CD14-positive monocyte (primary cell): ENCODE measurements at regions not wholly inside any gene's neighbourhood (a gene's known extent, or its start where the extent isn't known, plus 50 kb on each side); places are given as distances from the start of the nearest gene placed in this dataset.
"Not testable (repeated sequence)": the region's sequence is repeated elsewhere in the genome, so short reads cannot be mapped to it uniquely, and the experiment has no call there.

ENCODE experiments used
- DNase-seq, 3 donors: peaks; one replicate each; pipeline ENCODE4 v3.0.0-alpha.2; 2011 to 2022
- H2AFZ ChIP-seq: 2 replicates; pipeline ENCODE4 v1.6.0; 2012; ENCODE audit warnings: mild to moderate bottlenecking, low read depth, low read length, inconsistent platforms; ENCODE audit not compliant: insufficient read depth, poor library complexity, severe bottlenecking
- H3K27ac ChIP-seq, 2 donors: 1 replicate in 1 of 2; 2 replicates in 1 of 2; pipeline ENCODE4 v1.5.1; 2012 to 2013; ENCODE audit warnings: low read length in 2 of 2, control low read depth in 1 of 2, inconsistent platforms in 1 of 2, low read depth in 1 of 2, mild to moderate bottlenecking in 1 of 2
- H3K27me3 ChIP-seq, 2 donors: one replicate each; pipeline versions ENCODE4 v1.6.0 to v1.6.1; 2011 to 2013; ENCODE audit warnings: low read length in 2 of 2; ENCODE audit not compliant: control insufficient read depth in 2 of 2, insufficient read depth in 2 of 2
- H3K36me3 ChIP-seq, 2 donors: replicated peaks in 1 of 2; 1 replicate in 1 of 2; 2 replicates in 1 of 2; pipeline versions ENCODE4 v1.5.1 to v1.6.1; 2012 to 2013; ENCODE audit warnings: low read length in 2 of 2, control low read depth in 1 of 2, inconsistent platforms in 1 of 2, mild to moderate bottlenecking in 1 of 2; ENCODE audit not compliant: insufficient read depth in 2 of 2, control insufficient read depth in 1 of 2
- H3K4me1 ChIP-seq, 2 donors: 1 replicate in 1 of 2; 2 replicates in 1 of 2; pipeline versions ENCODE4 v1.5.1 to v1.6.1; 2012 to 2013; ENCODE audit warnings: low read length in 2 of 2, control low read depth in 1 of 2, inconsistent platforms in 1 of 2, mild to moderate bottlenecking in 1 of 2, moderate library complexity in 1 of 2; ENCODE audit not compliant: insufficient read depth in 2 of 2, control insufficient read depth in 1 of 2
- H3K4me2 ChIP-seq: replicated peaks from 2 replicates; pipeline ENCODE3; 2012; ENCODE audit warnings: low read length, moderate library complexity, mild to moderate bottlenecking; ENCODE audit not compliant: poor library complexity, severe bottlenecking; ENCODE audit errors: extremely low read depth
- H3K4me3 ChIP-seq, 3 experiments: fragments of 200-600 bp in 1 of 3; sonication (generic) in 1 of 3; replicated peaks in 1 of 3; 1 replicate in 2 of 3; 2 replicates in 1 of 3; pipeline ENCODE4 v1.5.1; 2011 to 2013; ENCODE audit warnings: low read length in 3 of 3, mild to moderate bottlenecking in 3 of 3, control low read depth in 2 of 3, low read depth in 2 of 3, inconsistent platforms in 1 of 3, moderate library complexity in 1 of 3
- H3K79me2 ChIP-seq: 2 replicates; pipeline ENCODE4 v1.6.0; 2012; ENCODE audit warnings: mild to moderate bottlenecking, control low read depth, inconsistent platforms, low read length, moderate library complexity; ENCODE audit not compliant: insufficient read depth
- H3K9ac ChIP-seq: 2 replicates; pipeline ENCODE4 v1.6.0; 2017; ENCODE audit warnings: low read length, mild to moderate bottlenecking; ENCODE audit not compliant: insufficient read depth, poor library complexity, severe bottlenecking
- H3K9me3 ChIP-seq, 2 donors: replicated peaks in 1 of 2; 1 replicate in 1 of 2; 2 replicates in 1 of 2; pipeline versions ENCODE4 v1.5.1 to v1.6.1; 2012 to 2013; ENCODE audit warnings: low read length in 2 of 2, control low read depth in 1 of 2; ENCODE audit not compliant: control insufficient read depth in 1 of 2, insufficient read depth in 1 of 2
- H4K20me1 ChIP-seq: 2 replicates; pipeline ENCODE4 v1.6.0; 2012; ENCODE audit warnings: mild to moderate bottlenecking, low read length, control low read depth, moderate library complexity; ENCODE audit not compliant: insufficient read depth
- H3K27ac Mint-ChIP-seq, 7 donors: one replicate each; pipeline ENCODE4 v1.8.0; 2020; ENCODE audit warnings: mild to moderate bottlenecking in 7 of 7, mixed read lengths in 7 of 7, moderate library complexity in 6 of 7, inconsistent platforms in 2 of 7
- H3K27me3 Mint-ChIP-seq, 3 donors: one replicate each; pipeline ENCODE4 v1.8.0; 2021 to 2022; ENCODE audit warnings: low read depth in 3 of 3, mild to moderate bottlenecking in 3 of 3, mixed read lengths in 3 of 3, moderate library complexity in 3 of 3, inconsistent platforms in 1 of 3
- H3K36me3 Mint-ChIP-seq, 2 donors: one replicate each; pipeline ENCODE4 v1.8.0; 2020; ENCODE audit warnings: mixed read lengths in 2 of 2, inconsistent platforms in 1 of 2, mild to moderate bottlenecking in 1 of 2
- H3K4me1 Mint-ChIP-seq: one replicate; pipeline ENCODE4 v1.8.0; 2020; ENCODE audit warnings: mild to moderate bottlenecking, mixed read lengths
- H3K4me3 Mint-ChIP-seq, 2 donors: one replicate each; pipeline ENCODE4 v1.8.0; 2020; ENCODE audit warnings: mild to moderate bottlenecking in 2 of 2, mixed read lengths in 2 of 2, moderate library complexity in 1 of 2
- H3K9me3 Mint-ChIP-seq, 7 donors: one replicate each; pipeline ENCODE4 v1.8.0; 2020 to 2022; ENCODE audit warnings: mixed read lengths in 7 of 7, mild to moderate bottlenecking in 6 of 7, moderate library complexity in 6 of 7, inconsistent platforms in 2 of 7
- WGBS: methylation state at CpG from one replicate; pipeline ENCODE4 v1.1.5; 2013; ENCODE audit warnings: missing lambda C conversion rate; ENCODE audit not compliant: insufficient coverage; 5-methylcytosine and 5-hydroxymethylcytosine counted together
- intact Hi-C, 2 donors: fragments of 100-400 bp; cut with micrococcal nuclease; formaldehyde crosslinking; loops; one replicate each; pipeline versions ENCODE4 v1.15.0 to v1.15.1; 2023
- TF ChIP-seq, protein P1 (sequence below): fragments of 200-600 bp; IDR thresholded peaks from one replicate; pipeline ENCODE4 v1.8.0; 2022; ENCODE audit warnings: antibody characterized with exemption, mild to moderate bottlenecking

DNA sequence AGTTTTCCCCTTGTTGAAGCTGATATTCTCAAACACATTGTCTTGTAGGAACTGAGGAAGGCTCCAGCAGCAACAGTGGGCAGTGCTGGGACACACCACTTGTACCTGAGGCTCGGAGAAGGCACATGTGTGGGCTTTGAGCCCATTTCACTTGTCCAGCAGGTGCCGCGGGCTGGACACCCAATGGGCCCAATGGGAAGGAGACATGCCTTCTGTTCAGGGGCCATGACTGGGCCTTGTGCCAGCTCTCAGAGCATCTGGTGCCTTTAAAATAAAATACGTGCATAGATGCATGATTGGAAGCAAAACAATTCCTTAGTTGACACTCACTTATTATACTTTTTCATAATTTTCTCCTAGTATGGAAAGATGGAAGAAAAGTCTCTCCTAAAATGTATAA is 334.2 kb downstream of the KLF13 start:
- no peaks in the 10 kb centered on the region for H4K20me1 ChIP-seq
- H3K27ac ChIP-seq = no peak overlapping the region
- H2AFZ ChIP-seq = no peak overlapping the region
- H3K9ac ChIP-seq = no peak overlapping the region
- H3K4me1 ChIP-seq = no peaks in the 10 kb centered on the region
- H3K27me3 Mint-ChIP-seq = peaks cover 1 to 4% (median 3%) of the 10 kb centered on the region in 3 donors
- H3K4me3 ChIP-seq = no peak overlapping the region
- WGBS = 91% methylated on average over 3 of the region's 4 CpGs
- TF ChIP-seq, protein P1, sequence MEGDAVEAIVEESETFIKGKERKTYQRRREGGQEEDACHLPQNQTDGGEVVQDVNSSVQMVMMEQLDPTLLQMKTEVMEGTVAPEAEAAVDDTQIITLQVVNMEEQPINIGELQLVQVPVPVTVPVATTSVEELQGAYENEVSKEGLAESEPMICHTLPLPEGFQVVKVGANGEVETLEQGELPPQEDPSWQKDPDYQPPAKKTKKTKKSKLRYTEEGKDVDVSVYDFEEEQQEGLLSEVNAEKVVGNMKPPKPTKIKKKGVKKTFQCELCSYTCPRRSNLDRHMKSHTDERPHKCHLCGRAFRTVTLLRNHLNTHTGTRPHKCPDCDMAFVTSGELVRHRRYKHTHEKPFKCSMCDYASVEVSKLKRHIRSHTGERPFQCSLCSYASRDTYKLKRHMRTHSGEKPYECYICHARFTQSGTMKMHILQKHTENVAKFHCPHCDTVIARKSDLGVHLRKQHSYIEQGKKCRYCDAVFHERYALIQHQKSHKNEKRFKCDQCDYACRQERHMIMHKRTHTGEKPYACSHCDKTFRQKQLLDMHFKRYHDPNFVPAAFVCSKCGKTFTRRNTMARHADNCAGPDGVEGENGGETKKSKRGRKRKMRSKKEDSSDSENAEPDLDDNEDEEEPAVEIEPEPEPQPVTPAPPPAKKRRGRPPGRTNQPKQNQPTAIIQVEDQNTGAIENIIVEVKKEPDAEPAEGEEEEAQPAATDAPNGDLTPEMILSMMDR = no peak
- DNase-seq = no peak
- intact Hi-C loops = no loop called here
- no peaks in the 10 kb centered on the region for H3K36me3 Mint-ChIP-seq
- H3K9me3 Mint-ChIP-seq = peaks cover 0 to 2% (median 0%) of the 10 kb centered on the region in 7 donors
- H3K27me3 ChIP-seq = no peaks in the 10 kb centered on the region
- no peaks in the 10 kb centered on the region for H3K79me2 ChIP-seq
- H3K9me3 ChIP-seq = no peaks in the 10 kb centered on the region
- H3K4me3 Mint-ChIP-seq = no peak overlapping the region
- no peak overlapping the region for H3K4me2 ChIP-seq
- no peaks in the 10 kb centered on the region for H3K4me1 Mint-ChIP-seq
- no peaks in the 10 kb centered on the region for H3K36me3 ChIP-seq
- H3K27ac Mint-ChIP-seq = no peak overlapping the region

DNA sequence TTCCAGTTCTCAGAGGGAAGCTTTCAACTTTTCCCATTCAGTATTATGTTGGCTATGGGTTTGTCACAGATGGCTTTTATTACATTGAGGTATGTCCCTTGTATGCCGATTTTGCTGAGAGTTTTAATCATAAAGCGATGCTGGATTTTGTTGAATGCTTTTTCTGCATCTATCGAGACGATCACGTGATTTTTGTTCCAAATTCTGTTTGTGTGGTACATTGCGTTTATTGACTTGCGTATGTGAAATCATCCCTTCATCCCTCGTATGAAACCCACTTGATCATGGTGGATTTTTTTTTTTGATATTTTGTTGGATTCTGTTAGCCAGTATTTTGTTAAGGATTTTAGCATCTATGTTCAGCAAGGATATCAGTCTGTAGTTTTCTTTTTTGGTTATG is 339.1 kb downstream of the KLF13 start:
- not testable (repeated sequence) for H3K36me3 Mint-ChIP-seq, H3K27ac Mint-ChIP-seq

DNA sequence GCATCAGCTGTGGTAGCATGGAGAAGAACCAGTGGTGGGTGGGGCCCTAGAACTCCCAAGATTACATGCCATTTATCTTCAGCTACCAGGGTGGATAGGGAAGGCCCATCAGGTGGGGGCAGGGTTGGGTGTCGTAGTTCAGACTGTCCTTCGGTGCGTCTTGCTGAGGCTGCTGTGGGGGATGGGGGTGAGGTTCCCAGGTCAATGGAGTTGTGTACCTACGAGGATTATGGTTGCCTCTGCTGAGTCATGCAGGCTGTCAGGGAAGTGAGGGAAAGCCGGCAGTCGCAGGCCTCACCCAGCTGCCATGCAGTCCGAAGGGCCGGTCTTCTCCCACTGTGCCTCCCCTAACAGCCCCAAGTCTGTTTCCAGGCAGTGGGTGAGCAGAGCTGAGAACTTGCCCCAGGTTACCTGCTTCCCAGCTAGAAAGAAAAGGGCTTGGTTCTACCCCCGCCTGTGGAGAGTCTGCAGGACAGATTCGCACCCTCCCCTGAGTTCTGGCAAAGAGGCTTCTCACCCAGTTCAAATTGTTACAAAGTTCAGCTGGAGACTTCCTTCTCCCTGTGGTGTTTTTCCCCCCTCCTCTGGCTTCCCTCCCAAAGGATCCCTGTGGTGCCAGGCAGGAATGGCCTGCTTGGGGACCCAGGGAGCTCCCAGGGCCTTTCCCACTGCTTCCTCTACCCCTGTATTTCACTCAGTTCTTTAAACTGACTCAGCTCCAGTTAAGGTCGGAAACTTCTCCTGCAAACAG is 342.7 kb downstream of the KLF13 start:
- not testable (repeated sequence) for H2AFZ ChIP-seq, H3K36me3 Mint-ChIP-seq

More for the DNA sequence above, 339.1 kb downstream of the KLF13 start:
- H3K9ac ChIP-seq, H3K4me2 ChIP-seq, H2AFZ ChIP-seq, H3K79me2 ChIP-seq, H3K27me3 Mint-ChIP-seq, H3K4me1 Mint-ChIP-seq, H3K4me3 ChIP-seq, H3K27ac ChIP-seq, H3K4me3 Mint-ChIP-seq, H3K9me3 Mint-ChIP-seq, H3K4me1 ChIP-seq, H4K20me1 ChIP-seq, DNase-seq, H3K9me3 ChIP-seq, H3K27me3 ChIP-seq, H3K36me3 ChIP-seq, intact Hi-C loops: not testable (repeated sequence)
- 100% methylated on average over 2 of the region's 8 CpGs for WGBS

DNA sequence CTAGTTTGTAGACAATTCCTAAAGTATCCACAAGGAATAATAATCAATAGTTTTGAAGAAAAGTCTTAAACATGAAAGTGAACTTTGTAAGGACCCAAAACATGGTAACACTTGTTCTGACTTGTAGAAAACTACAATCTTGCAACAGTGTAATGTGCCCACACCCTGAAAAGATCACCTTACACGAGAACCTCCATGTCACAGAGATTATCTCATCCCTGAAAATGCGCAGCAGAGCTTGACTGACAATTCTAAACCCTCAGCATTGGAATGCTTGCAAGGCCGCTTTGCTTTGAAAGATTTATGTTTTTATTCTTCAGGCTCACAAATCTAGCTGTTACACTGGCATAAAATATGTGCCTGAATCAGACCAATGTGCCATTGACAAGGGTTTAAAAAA is 346.6 kb downstream of the KLF13 start:
- H3K27ac Mint-ChIP-seq = not testable (repeated sequence)

More for the DNA sequence above, 342.7 kb downstream of the KLF13 start:
- H3K27ac ChIP-seq, H3K27me3 ChIP-seq, H3K4me3 Mint-ChIP-seq, DNase-seq, H3K9me3 ChIP-seq, H3K79me2 ChIP-seq, H3K27me3 Mint-ChIP-seq, H3K9me3 Mint-ChIP-seq, H3K36me3 ChIP-seq, H3K9ac ChIP-seq, H4K20me1 ChIP-seq, H3K4me2 ChIP-seq, H3K27ac Mint-ChIP-seq, H3K4me1 Mint-ChIP-seq, H3K4me1 ChIP-seq, intact Hi-C loops, H3K4me3 ChIP-seq: not testable (repeated sequence)
- 88% methylated on average over 7 of the region's 11 CpGs for WGBS

More for the DNA sequence above, 346.6 kb downstream of the KLF13 start:
- H3K9me3 Mint-ChIP-seq, H3K36me3 Mint-ChIP-seq, H4K20me1 ChIP-seq, H3K4me3 Mint-ChIP-seq, H3K4me2 ChIP-seq, H2AFZ ChIP-seq, H3K27me3 ChIP-seq, H3K27me3 Mint-ChIP-seq, DNase-seq, H3K36me3 ChIP-seq, intact Hi-C loops, H3K9me3 ChIP-seq, H3K79me2 ChIP-seq, H3K4me1 Mint-ChIP-seq, H3K9ac ChIP-seq, H3K4me1 ChIP-seq, H3K27ac ChIP-seq, H3K4me3 ChIP-seq: not testable (repeated sequence)
- 50% methylated on average over 2 of the region's 3 CpGs for WGBS
